GM19452 (cell line): ENCODE measurements at regions not wholly inside any gene's neighbourhood (a gene's known extent, or its start where the extent isn't known, plus 50 kb on each side); places are given as distances from the start of the nearest gene placed in this dataset.
A peak's percentile ranks its signal among the peaks of the same experiment; 100 is the strongest.
"Not testable (repeated sequence)": the region's sequence is repeated elsewhere in the genome, so short reads cannot be mapped to it uniquely, and the experiment has no call there.

Source experiments
- ATAC-seq: cut with Tn5 transposase; IDR thresholded peaks from one replicate; pipeline ENCODE4 v1.9.1; 2021; ENCODE audit not compliant: unreplicated experiment

- ATAC-seq = no peak
Observed at GRCh38 chr2:182631299-182631698, 84.8 kb upstream of the DNAJC10 start.

GRCh38 chr2:182634386-182634785 lies 81.7 kb upstream of the DNAJC10 start:
- no peak for ATAC-seq

GRCh38 chr2:182636699-182637098 lies 79.4 kb upstream of the DNAJC10 start:
- ATAC-seq = no peak

GRCh38 chr2:182638667-182639066 lies 77.4 kb upstream of the DNAJC10 start:
- ATAC-seq = no peak

GRCh38 chr2:182639971-182640370 lies 76.1 kb upstream of the DNAJC10 start:
- ATAC-seq = no peak

- ATAC-seq = peak; percentile 98
Observed at GRCh38 chr2:182642328-182642727, 73.7 kb upstream of the DNAJC10 start.

GRCh38 chr2:182646763-182647498 lies 69.1 kb upstream of the DNAJC10 start:
- ATAC-seq = no peak

- ATAC-seq = no peak
Observed at GRCh38 chr2:182647499-182647787, 68.6 kb upstream of the DNAJC10 start.

GRCh38 chr2:182649316-182649715 lies 66.7 kb upstream of the DNAJC10 start:
- ATAC-seq = no peak

GRCh38 chr2:182650704-182651103 lies 65.4 kb upstream of the DNAJC10 start:
- no peak for ATAC-seq

GRCh38 chr2:182652326-182652725 lies 63.7 kb upstream of the DNAJC10 start:
- no peak for ATAC-seq

GRCh38 chr2:182655750-182656149 lies 60.3 kb upstream of the DNAJC10 start:
- no peak for ATAC-seq

GRCh38 chr2:182664212-182664611 lies 51.8 kb upstream of the DNAJC10 start:
- ATAC-seq = no peak

GRCh38 chr2:182665500-182665899 lies 50.6 kb upstream of the DNAJC10 start:
- not testable (repeated sequence) for ATAC-seq
